HG03039 (cell line): ENCODE measurements at regions not wholly inside any gene's neighbourhood (a gene's known extent, or its start where the extent isn't known, plus 50 kb on each side); places are given as distances from the start of the nearest gene placed in this dataset.
A peak's percentile ranks its signal among the peaks of the same experiment; 100 is the strongest.
"Not testable (repeated sequence)": the region's sequence is repeated elsewhere in the genome, so short reads cannot be mapped to it uniquely, and the experiment has no call there.

Source experiments
- ATAC-seq: cut with Tn5 transposase; IDR thresholded peaks from one replicate; pipeline ENCODE4 v1.9.1; 2021; ENCODE audit warnings: mild to moderate bottlenecking, moderate library complexity; ENCODE audit not compliant: unreplicated experiment

DNA sequence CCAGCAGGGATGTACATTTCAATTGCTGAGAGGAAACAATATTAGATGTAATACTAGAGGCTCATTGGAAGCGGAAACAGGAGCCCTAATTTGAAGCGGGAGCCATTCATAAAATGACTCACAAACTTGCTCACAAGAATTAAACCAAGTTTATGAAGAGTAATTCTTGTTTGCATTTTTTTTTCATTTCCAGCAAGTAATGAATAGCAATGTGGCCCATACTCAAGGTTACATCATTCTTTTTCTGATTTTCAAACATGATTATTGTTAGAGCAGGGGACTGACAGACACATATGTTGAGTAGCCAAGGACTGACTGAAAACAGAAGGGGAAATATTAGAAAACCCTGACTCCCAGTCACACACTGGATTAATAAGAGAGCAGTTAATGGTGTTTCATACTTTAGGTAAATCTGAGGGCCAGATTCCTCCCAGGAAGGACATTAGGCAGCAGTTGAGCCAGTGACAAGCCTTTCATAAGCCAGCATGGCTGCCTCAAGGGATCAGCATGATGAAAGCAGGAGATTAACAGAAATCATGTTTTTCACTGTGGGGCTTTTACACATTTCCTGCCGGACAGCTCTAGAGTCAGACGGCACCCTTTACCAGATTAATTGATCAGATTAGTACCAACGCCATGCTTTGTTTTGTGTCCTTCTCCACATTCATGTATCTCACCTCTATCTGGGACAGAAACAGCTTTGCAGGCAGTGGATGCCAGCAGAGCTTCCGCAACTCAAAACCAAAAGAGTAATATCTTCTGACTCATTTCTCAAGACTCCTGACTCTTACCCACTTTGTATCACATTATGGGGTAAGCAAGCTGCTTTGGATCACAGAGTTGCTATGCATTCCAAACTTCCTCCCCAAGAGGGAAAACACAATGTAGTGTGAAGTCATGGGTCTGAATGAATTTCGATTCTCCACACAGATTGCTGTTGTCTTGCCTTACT, 831.6 kb downstream of the KCNA4 start:
- no peak for ATAC-seq

DNA sequence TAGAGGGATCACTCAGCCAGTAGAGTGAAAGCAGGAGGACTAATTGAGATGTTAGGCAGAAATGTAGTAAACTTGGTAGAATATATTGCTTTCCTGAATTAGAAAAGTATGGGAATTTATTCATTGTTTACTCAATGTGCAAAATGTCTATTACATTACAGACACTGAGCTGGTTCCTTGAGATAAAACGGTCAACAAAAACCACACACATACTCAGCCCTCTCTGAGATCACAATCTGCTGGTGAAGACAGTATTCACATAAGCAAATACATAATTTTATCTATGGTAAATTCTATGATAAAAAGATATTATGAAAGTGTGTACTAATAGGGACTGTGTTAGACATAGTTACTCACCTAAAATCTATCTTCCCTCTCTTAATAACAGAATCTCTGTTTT, 833.5 kb downstream of the KCNA4 start:
- no peak for ATAC-seq

DNA sequence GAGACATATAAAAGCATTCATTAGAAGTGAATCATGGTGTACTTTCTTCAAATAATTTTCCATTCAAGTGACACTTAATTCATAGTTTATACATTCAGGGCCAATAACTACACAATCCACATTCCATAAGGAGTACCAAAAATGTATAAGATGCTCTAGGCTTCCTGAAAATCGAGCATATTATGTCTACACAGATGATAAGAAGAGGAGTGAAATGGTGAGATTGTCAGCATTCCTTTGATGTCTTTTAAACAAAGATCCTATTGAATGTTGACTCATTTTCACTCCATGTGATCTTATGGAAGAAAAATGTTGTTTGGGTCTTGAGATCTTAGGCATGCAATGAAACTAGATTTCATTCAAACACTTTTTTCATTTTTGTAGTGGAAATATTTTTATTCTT, 843.2 kb downstream of the KCNA4 start:
- ATAC-seq = no peak

DNA sequence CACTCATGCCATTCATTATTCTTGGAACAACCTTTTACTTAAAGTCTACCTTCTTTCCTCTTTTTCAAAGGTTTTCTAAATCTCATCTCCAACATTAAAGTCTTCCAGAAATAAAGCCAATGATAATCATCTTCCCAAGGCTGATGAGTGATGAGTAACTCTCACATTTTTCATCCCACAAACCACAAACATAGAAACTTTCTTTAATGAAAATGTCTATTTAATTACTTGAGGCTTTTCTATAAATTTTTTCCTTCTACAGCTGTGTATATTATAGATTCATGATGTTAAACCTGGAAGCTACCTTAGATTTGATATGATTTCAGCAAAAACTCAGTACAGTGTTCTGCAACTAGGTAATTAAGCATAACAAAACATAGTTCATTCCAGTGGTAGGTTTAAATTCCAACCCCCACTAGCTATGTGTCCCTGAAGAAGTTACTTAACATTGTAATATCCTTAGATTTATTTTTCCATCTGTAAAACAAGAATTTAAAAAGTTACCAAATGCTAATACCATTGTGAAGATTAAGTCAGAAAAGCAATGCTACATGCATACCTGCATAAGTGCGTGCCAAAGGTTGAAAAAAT, 845.4 kb downstream of the KCNA4 start:
- no peak for ATAC-seq

DNA sequence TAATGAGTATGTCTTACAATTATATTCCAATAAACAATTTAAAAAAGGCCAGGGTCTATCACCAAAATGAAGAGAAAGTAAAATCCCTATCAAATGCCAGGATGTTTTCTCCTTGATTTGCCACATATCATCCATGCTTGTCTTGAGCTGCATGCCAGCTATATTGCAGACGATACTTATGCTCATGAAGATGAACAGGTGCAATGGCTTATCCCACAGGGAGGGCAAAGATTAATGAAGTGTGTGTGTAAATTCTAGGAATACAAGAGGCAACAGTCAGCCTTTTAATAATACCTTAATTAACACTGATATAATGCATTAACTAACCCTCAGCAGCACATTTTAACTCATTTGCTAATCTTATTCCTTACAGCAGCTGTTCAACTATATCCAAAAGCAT, 850.5 kb downstream of the KCNA4 start:
- ATAC-seq = no peak

DNA sequence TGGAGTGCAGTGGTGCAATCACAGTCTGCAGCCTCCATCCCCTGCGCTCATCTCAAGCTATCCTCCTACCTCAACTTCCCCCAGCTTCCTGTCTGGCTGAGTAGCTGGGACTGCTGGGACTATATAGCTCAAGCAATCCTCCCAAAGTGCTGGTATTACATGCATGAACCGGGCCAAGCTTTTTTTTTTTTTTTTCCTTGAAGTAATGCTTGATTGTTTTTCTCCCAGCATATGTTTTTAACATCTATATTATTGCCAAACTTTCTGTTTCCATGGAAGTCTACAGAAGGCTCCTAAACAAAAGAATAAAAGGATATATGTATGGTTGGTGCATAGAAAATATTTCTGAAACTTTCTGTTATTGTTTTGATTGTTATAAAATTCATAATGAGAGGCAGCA, 853.6 kb downstream of the KCNA4 start:
- no peak for ATAC-seq

DNA sequence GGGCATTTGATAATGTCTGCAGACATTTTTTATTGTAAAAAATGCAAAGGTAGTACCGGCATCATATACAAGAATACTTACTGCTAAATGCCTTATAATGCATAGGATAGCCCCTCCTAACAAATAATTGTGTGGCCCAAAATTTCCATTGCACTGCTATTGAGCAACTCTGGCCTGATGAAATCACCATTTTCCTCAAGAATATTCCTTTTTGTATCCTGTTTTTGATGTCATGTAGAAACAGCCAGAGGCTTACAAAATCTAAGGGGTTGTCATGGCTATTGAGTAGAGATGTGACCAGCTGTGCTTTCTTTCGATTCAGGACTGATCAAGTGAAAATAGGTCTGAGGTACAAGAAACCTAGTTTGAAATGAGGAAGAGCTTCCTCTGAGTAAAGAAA, 854.3 kb downstream of the KCNA4 start:
- ATAC-seq = no peak

DNA sequence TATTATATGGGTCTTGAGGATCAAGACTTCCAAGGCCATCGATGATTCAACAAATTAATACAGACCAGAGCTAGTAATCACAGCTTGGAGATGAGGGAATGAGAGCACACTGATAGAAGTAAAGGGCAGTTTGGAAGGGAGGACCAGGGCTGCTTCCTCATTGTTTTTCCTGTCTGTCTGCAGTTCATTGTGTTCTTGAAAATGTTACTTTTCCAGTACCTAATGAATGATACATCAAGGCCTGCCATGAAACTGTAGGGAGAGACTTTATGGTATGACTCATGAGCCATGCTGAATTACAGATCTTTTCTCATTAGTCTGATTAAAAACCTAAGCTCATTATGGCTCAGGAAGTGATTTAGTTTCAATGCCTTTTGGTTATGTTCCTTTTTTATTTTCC, 855.6 kb downstream of the KCNA4 start:
- no peak for ATAC-seq

DNA sequence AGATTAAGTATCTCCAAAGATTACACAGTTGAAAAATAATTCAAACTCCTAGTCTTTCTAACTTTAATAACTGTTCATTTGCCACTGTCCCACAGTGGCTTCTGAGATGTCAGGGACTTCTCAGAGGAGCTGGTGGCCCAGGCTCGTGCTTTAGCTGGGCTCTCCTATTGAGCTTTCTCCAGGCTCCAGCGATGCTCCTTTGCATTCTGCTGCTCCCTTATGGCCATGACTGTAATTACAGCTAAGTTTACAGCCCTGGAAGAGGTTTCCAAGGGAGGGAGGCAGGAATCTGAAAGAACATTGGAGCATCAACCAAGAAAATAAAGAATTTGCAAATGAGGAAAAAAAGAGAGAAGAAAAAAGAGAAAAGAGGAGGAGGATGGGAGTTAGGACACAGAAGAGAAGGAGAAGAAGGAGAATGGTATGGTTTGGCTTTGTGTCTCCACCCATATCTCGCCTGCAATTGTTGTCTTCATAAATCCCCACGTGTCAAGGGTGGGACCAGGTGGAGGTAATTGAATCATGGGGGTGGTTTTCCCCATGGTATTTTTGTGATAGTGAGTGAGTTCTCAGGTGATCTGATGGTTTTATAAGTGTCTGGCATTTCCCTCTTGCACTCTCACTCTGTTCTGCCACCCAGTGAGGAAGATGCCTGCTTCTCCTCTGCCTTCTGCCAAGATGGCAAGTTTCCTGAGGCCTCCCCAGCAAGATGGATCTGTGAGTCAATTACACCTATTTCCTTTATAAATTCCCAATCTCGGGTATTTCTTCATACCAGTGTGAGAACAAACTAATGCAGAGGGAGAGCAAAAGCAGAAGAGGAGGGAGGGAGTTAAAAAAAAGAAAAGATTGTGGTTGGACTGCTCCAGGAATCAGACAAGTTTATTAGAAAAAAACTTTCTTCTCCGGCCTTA, 857.0 kb downstream of the KCNA4 start:
- peak; percentile 78 for ATAC-seq

DNA sequence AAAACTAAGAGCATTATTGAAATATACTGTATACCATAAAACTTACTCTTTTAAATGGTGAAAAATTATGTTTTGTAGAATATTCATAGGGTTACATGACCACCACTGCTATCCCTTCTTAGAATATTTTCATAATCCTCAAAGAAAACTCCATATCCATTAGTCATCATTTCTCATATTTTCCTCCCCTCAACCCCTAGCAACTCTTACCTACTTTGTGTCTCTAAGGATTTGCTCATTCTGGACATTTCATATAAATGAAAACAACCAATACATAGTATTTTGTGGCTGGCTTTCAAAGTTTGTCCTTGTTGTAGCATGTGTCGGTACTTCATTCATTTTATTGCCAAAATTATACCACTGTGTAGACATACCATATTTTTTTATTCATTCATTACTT, 863.8 kb downstream of the KCNA4 start:
- no peak for ATAC-seq

DNA sequence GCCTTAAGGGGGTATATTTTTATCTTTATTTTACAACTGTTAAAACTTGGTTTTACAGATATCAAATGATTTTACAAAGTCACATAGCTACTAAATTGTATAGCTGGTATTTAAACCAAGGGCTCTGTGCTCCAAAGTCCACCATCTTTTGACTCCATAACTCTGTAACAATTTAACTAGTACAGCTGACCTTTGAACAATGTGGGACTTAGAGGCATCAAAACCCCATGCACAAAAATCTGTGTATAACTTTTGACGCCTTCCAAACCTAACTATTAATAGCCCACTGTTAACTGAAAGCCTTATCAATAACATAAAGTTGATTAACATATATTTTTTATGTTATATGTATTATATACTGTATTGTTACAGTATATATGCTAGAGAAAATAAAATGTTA, 874.3 kb downstream of the KCNA4 start:
- not testable (repeated sequence) for ATAC-seq

DNA sequence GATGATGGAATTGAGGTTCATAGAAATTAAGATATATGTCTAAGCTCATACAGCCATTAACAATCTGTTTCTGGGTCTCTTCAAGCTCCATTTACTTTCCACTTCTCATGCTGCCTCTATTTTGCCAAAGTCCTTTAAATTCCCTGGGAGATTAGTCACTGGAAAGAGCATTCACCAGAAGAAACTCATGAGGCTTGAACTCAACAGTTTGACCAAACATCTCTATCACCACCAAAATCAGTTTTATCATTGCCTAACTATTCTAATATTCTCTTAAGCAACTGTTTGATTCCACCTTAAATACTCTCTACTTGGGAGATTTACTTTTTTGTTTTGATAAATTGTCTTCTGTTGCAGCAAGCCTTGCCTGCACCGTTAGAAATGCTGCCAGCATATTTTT, 881.3 kb downstream of the KCNA4 start:
- no peak for ATAC-seq

DNA sequence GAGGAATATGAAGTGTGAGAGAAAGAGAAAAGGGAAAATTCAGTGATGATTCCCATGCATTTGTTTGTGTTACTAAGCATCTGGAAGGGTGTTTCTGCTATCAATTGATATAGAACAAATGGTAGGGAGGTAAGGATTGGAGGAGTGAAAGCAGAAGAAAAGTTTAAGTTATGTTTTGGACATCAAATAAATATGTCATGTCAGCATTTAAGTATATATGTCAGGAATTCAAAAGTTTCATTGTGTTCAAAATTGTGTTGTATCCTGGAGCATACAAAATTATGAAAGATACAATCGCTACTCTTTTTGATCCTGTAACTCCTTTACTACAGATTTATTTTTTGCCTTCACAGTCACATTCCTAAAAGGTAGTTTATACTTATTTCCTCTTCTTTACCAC, 885.8 kb downstream of the KCNA4 start:
- no peak for ATAC-seq

DNA sequence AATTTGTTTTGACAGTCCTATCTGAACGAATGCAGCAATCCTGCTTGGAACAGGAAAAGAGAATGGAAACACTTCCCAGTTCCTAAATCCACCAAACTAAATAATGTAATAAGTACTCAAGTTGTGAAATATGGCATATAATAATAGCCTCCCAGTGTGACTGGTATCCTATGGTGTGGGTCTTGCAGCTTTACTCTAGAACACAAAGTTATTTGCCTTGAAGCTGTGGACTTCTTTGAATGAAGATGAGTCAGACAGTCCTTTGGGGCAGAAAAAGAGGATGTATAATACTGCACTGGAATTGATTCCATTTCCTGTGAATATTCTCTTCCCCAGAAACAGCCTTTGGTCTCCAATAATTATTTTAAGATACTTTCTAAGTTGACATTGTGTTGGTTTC, 887.0 kb downstream of the KCNA4 start:
- ATAC-seq = no peak

DNA sequence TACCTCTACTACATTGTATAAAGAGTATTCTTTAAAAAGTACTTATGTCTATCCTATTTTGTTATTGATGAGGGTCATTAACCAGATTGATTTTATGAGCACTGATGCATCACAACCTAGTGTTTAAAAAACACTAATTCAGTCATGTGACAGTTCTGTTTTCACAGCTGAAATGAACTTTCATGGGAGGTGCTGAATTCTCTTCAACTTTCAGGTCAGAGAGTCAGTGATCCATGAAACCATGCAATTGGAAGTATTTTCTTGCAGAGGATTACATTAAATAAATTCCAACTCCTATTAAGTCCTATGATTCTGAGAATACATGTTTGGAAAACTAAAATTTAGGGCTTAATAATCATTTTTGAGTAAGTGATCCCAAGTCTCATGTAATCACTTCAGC, 889.4 kb downstream of the KCNA4 start:
- no peak for ATAC-seq

DNA sequence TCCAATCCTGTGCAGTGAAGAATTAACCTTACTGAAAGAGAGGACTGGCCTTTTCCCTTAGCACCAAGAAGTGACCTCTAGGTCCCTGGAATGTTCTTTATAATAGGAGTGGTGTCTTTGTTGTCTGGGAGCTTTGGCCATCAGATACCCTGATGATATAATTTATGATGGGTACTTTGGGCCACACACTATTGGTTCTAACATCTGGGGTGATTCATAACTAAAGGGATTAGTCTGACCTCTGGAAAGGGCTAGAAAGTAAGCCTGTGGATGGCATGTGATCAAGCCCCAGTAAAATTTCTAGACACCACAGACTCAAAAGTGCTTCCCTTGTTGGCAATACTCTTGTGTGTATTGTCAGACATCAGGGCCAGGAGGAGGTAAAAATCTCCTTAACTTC, 891.2 kb downstream of the KCNA4 start:
- ATAC-seq = no peak

DNA sequence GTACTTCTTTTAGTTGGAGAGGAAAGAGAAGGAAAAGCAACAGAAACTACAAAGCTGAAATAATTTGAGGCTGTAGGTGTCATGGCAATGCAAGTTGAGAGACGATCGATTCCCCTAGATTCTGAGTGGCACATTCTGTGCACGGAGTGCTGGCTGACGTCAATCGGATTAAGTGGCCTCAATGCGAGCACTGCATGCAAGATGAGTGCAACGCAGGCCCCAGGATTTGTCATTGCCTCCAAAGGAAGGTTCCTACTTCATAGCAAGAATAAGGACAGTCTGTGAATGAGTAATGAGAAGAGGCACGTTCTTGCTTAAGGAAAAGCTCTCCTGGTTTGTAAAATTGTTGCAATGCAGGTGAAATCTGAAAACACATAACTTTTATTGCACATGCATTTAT, 892.4 kb downstream of the KCNA4 start:
- ATAC-seq = no peak

DNA sequence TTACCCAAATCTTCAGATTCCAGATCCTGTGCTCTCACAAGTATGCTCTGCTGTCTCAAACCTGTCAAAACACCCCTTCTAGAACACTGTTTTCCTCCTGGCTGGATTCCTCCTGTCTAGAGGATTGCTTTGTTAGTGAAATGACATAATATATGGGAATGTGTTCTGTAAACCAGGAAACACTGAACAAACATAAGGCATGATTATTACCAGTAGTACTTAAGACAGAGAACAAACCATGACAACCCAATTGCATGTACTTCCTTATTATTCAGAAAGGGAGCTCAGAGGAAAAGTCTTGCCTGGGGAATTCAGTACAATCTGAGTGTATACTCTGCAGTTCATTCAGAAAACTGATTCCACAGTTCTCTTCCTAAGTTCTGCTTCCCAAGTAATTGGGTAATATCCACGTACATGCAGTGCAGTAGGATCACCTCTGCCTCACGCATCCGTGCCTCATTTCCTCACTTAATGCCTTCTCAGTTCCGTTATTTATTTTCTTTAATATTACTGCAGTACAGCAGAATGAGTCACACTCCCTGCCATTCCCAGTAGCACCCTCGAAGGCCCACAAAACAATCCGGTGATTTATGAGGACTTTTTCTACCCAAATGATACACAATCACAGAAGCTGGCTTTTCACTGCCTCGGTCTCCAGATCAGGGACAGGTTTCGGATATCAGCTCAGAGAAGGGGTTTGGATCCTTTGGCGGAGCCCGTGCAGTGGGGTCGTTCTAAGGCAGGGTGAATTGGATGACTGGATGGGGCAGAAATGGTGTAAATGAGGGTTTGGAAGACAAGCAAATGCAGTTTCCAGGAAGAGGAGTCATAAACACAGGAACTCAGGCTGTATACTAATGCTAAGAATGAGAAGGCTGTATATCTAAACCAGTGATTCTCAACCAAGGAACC, 896.9 kb downstream of the KCNA4 start:
- no peak for ATAC-seq

DNA sequence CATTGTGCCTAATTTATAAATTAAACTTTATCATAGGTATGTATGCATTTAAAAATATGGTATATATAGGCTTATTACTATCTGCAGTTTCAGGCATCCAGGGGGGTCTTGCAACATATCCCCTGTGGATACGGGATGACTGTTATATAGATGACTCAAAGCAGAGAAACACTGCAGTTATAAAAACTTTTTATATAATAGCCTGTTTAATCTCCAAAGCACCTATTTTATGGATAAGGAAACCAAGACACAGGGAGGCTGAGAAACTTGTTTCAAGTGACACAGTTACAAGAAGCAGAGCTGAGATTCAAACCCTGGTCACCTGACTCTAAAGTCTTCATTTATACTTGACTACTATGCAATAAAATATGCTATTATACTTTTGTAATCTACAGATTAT, 897.7 kb downstream of the KCNA4 start:
- no peak for ATAC-seq

DNA sequence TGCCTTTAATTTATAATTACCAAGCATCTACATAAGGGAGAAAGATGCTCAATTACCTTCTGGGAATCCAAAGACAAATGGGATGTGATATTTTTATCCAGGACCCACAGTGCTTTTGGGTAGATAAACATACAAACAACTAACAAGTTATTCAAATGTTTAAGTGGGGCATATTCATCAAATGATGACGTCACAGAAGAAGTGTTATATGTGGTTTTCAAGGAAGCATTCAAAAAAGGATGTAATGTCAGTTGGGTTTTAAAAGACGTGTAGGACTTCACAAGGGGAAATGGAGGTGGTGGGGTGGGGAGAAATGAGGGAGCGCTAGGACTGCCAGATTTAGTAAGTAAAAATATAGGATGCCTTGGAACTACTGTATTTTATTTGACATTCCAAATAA, 915.9 kb downstream of the KCNA4 start:
- ATAC-seq = no peak
